ENCODE measurements at regions not wholly inside any gene's neighbourhood (a gene's known extent, or its start where the extent isn't known, plus 50 kb on each side); places are given as distances from the start of the nearest gene placed in this dataset.

DNA sequence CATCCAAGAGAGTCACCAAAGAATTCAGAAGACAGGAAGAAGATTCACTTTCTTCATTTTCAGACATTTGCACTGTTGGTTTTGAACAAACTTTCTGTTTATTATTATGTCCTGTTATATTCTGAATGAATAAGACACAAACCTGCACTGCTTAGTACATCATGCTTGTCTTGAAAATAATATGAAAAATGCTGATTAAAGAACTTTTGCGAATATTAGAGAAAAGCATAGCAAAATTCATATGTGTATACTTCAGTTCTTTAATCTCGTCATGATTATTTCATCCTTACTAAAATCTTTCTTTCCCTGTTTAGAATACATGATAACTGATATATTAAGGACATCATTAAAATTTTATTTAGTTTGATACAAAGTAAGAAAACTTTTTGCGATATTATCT lies 504.1 kb downstream of the POM121L12 start:
- DNase-seq: no peak

DNA sequence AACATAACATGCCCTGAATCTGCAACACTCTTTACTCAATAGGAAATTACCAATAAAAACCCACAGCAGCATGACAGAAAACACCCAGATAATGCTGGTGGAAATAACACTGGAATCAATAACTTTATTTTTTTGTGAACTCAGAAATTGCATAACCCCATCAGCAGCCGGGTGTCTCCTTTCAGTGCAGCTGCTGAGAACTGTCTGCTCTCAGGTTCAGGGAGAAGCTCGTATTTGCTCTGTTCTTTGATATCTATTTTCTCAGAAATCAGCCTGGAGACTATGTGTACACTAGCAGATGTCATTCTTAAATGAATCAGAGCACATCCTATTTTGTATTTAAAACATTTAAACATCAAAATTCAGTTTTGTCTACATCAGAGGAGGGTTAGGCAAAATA lies 506.0 kb downstream of the POM121L12 start:
- no peak for DNase-seq

DNA sequence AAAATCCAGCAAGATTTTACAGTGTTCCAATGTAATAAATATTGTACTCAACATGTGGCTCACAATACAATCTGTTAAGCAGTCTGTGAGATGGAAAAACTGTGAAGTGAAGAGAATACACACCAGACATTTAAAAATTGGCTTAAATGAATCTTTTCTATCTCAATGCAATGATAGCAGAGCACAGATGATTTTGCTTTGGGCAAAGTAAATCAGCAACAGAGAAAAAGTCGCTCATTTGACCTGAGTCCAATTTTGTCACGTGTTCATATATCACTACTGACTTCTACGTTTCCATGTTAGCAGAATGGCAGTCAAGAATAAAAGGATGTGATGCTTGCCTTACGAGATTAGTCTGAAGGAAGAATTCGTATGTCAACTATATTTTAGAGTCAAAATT lies 506.7 kb downstream of the POM121L12 start:
- no peak for DNase-seq

Data from NCI-H1694 (cell line).